ENCODE measurements at regions not wholly inside any gene's neighbourhood (a gene's known extent, or its start where the extent isn't known, plus 50 kb on each side); places are given as distances from the start of the nearest gene placed in this dataset.

GRCh38 chr9:111263116-111263515, 66.9 kb downstream of the OR2K2 start:
- DNase-seq, result no peak
- H3K36me3 Mint-ChIP-seq (ENCODE audit: unreplicated experiment), result no peaks in the 10 kb centered on the region
- no peak overlapping the region for H3K27ac Mint-ChIP-seq (ENCODE audit: unreplicated experiment)
- H3K4me3 Mint-ChIP-seq (ENCODE audit: unreplicated experiment), result no peak overlapping the region
- no peak for TF ChIP-seq CTCF (IDR thresholded peaks at IDR 0.05; ENCODE audit: partially characterized antibody, unreplicated experiment)
- H3K4me1 Mint-ChIP-seq (ENCODE audit: low read depth, unreplicated experiment), result no peaks in the 10 kb centered on the region
- no peaks in the 10 kb centered on the region for H3K27me3 Mint-ChIP-seq (ENCODE audit: unreplicated experiment)
- H3K9me3 Mint-ChIP-seq (ENCODE audit: unreplicated experiment), result no peaks in the 10 kb centered on the region

DNA sequence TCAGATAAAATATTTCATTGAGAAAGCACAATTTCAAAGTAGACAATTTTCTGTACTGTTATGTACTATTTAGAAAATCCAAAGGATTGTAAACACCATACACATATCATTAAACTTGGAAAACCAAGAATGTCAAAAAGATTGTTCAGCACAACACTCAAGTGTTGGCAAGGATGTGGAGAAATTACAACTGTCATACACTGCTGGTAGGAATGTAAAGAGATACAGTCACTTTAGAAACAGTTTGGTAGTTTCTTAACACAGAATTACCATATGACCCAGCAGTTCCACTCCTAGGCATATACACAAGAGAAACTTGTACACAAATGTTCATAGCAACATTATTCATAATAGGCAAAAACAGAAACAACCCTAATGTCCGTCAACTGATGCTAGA, 71.2 kb downstream of the OR2K2 start:
- no peaks in the 10 kb centered on the region for H3K27me3 Mint-ChIP-seq (ENCODE audit: unreplicated experiment)
- no peak overlapping the region for H3K27ac Mint-ChIP-seq (ENCODE audit: unreplicated experiment)
- no peak for DNase-seq
- TF ChIP-seq CTCF (IDR thresholded peaks at IDR 0.05; ENCODE audit: partially characterized antibody, unreplicated experiment), result no peak
- H3K4me3 Mint-ChIP-seq (ENCODE audit: unreplicated experiment), result no peak overlapping the region
- no peaks in the 10 kb centered on the region for H3K9me3 Mint-ChIP-seq (ENCODE audit: unreplicated experiment)
- no peaks in the 10 kb centered on the region for H3K4me1 Mint-ChIP-seq (ENCODE audit: low read depth, unreplicated experiment)
- H3K36me3 Mint-ChIP-seq (ENCODE audit: unreplicated experiment), result no peaks in the 10 kb centered on the region

DNA sequence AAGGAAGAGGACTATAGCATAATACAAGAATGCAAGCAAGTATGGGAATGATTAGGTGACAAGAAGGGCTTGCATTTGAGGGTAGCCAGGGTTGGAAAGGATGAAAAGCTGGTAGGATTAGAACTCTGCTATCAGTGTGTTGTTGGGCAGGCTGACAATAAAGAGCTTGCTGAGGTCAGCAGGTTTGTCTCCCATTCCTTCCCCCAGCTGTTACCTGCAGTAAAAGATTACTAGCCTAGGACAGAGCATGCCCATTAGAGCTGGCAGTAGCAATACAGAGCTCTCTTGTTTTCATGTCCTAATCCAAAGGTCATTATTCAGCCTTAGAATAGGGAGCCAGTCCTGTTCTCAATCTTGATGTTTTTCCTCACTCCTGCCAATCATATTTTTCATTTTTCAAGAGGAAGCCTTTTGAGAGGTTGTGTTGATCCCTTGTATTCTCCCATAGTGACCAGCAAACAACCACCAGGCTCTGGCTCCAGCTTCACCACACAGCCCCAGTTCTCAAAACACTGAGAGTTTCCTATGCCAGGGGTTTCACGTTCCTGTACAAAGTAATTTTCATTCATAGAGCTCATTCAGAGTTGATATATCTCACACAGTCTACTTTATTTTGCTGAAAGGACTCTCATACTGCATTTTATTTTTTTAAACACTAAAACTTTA, 71.7 kb downstream of the OR2K2 start:
- no peaks in the 10 kb centered on the region for H3K4me1 Mint-ChIP-seq (ENCODE audit: low read depth, unreplicated experiment)
- no peak overlapping the region for H3K4me3 Mint-ChIP-seq (ENCODE audit: unreplicated experiment)
- H3K27me3 Mint-ChIP-seq (ENCODE audit: unreplicated experiment), result no peaks in the 10 kb centered on the region
- no peak for TF ChIP-seq CTCF (IDR thresholded peaks at IDR 0.05; ENCODE audit: partially characterized antibody, unreplicated experiment)
- no peaks in the 10 kb centered on the region for H3K36me3 Mint-ChIP-seq (ENCODE audit: unreplicated experiment)
- H3K9me3 Mint-ChIP-seq (ENCODE audit: unreplicated experiment), result no peaks in the 10 kb centered on the region
- no peak for DNase-seq
- H3K27ac Mint-ChIP-seq (ENCODE audit: unreplicated experiment), result no peak overlapping the region

- TF ChIP-seq CTCF (IDR thresholded peaks at IDR 0.05; ENCODE audit: partially characterized antibody, unreplicated experiment), result no peak
- DNase-seq, result no peak
Observed at GRCh38 chr9:111253742-111254437, 76.1 kb downstream of the OR2K2 start.

More at GRCh38 chr9:111253742-111254437, 76.1 kb downstream of the OR2K2 start:
- no peaks in the 10 kb centered on the region for H3K36me3 Mint-ChIP-seq (ENCODE audit: unreplicated experiment)
- no peaks in the 10 kb centered on the region for H3K27me3 Mint-ChIP-seq (ENCODE audit: unreplicated experiment)
- H3K4me1 Mint-ChIP-seq (ENCODE audit: low read depth, unreplicated experiment), result peaks cover 3% of the 10 kb centered on the region
- H3K27ac Mint-ChIP-seq (ENCODE audit: unreplicated experiment), result no peak overlapping the region
- no peaks in the 10 kb centered on the region for H3K9me3 Mint-ChIP-seq (ENCODE audit: unreplicated experiment)
- H3K4me3 Mint-ChIP-seq (ENCODE audit: unreplicated experiment), result no peak overlapping the region
